Ishikawa (cell line): ENCODE measurements at regions not wholly inside any gene's neighbourhood (a gene's known extent, or its start where the extent isn't known, plus 50 kb on each side); places are given as distances from the start of the nearest gene placed in this dataset.
A peak's percentile ranks its signal among the peaks of the same experiment; 100 is the strongest.

ENCODE experiments used
- CEBPB ChIP-seq: IDR thresholded peaks from 2 replicates; pipeline ENCODE4 v1.6.1; 2012
- CREB1 ChIP-seq: IDR thresholded peaks from 2 replicates; pipeline ENCODE4 v1.6.1; 2012; ENCODE audit warnings: low read depth
- EGR1 ChIP-seq: IDR thresholded peaks from 2 replicates; pipeline ENCODE4 v1.6.1; 2012
- EP300 ChIP-seq: IDR thresholded peaks from 2 replicates; pipeline ENCODE4 v1.6.1; 2012; ENCODE audit warnings: borderline replicate concordance
- FOXM1 ChIP-seq: IDR thresholded peaks from 2 replicates; pipeline ENCODE4 v1.6.1; 2012; ENCODE audit warnings: low read depth, borderline replicate concordance
- NFIC ChIP-seq: IDR thresholded peaks from 2 replicates; pipeline ENCODE4 v1.6.1; 2012
- RAD21 ChIP-seq: IDR thresholded peaks from 2 replicates; pipeline ENCODE4 v1.6.1; 2012; ENCODE audit warnings: low read depth
- TAF1 ChIP-seq: IDR thresholded peaks from 2 replicates; pipeline ENCODE4 v1.6.1; 2012; ENCODE audit warnings: low read depth, mild to moderate bottlenecking
- TCF12 ChIP-seq: IDR thresholded peaks from 2 replicates; pipeline ENCODE4 v1.6.1; 2012; ENCODE audit warnings: low read depth
- TEAD4 ChIP-seq: IDR thresholded peaks from 2 replicates; pipeline ENCODE4 v1.6.1; 2012
- YY1 ChIP-seq: IDR thresholded peaks from 2 replicates; pipeline ENCODE4 v1.6.1; 2012; ENCODE audit warnings: low read depth
- ZBTB7A ChIP-seq: IDR thresholded peaks from 2 replicates; pipeline ENCODE4 v1.6.1; 2012; ENCODE audit warnings: low read depth
- TF ChIP-seq, protein P1 (sequence below): IDR thresholded peaks from 2 replicates; pipeline ENCODE4 v1.6.1; 2012
- TF ChIP-seq, protein P2 (sequence below): IDR thresholded peaks from 2 replicates; pipeline ENCODE4 v1.6.1; 2012; ENCODE audit warnings: low read depth, mild to moderate bottlenecking
- TF ChIP-seq, protein P3 (sequence below): IDR thresholded peaks from 2 replicates; pipeline ENCODE4 v1.6.1; 2012

DNA sequence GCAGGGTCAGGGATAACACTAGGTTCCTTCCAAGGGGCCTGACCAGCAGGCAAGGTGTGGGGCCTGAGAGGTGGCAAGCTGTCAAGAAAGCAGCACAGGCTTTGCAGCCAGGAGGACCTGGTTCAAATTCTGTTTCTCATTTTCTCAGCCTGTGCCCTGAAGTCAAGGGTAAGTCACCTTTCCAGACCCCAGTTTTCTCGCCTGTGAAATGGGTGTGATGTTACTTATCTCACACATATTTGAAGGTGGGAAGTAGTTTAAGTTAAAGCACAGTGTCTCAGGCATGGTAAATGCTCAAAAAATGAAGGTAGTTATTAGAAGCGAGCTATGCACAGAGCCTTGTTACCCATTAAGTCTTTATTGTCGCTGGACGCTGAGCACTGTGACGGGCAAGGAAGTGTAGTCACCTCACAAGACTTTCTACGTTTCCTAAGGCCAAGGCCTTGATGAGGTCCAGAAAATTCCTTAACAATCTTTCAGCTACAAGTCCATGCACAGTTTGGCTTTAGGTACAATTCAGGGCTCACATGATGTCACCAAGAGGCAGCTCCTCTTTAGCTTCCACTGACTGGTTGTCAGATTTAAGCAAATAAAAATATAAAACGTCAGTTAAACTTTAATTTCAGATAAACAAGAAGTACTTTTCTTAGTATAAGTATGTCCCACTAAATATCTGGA lies 522.6 kb upstream of the PROK2 start:
- TF ChIP-seq EP300 (no peak), ZBTB7A (no peak), CEBPB (no peak), YY1 (no peak), EGR1 (no peak), CREB1 (no peak), FOXM1 (no peak), NFIC (no peak), TEAD4 (no peak), RAD21 (no peak), TAF1 (no peak), TCF12 (no peak)
- TF ChIP-seq, protein P1, sequence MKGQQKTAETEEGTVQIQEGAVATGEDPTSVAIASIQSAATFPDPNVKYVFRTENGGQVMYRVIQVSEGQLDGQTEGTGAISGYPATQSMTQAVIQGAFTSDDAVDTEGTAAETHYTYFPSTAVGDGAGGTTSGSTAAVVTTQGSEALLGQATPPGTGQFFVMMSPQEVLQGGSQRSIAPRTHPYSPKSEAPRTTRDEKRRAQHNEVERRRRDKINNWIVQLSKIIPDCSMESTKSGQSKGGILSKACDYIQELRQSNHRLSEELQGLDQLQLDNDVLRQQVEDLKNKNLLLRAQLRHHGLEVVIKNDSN, result no peak
- TF ChIP-seq, protein P2, sequence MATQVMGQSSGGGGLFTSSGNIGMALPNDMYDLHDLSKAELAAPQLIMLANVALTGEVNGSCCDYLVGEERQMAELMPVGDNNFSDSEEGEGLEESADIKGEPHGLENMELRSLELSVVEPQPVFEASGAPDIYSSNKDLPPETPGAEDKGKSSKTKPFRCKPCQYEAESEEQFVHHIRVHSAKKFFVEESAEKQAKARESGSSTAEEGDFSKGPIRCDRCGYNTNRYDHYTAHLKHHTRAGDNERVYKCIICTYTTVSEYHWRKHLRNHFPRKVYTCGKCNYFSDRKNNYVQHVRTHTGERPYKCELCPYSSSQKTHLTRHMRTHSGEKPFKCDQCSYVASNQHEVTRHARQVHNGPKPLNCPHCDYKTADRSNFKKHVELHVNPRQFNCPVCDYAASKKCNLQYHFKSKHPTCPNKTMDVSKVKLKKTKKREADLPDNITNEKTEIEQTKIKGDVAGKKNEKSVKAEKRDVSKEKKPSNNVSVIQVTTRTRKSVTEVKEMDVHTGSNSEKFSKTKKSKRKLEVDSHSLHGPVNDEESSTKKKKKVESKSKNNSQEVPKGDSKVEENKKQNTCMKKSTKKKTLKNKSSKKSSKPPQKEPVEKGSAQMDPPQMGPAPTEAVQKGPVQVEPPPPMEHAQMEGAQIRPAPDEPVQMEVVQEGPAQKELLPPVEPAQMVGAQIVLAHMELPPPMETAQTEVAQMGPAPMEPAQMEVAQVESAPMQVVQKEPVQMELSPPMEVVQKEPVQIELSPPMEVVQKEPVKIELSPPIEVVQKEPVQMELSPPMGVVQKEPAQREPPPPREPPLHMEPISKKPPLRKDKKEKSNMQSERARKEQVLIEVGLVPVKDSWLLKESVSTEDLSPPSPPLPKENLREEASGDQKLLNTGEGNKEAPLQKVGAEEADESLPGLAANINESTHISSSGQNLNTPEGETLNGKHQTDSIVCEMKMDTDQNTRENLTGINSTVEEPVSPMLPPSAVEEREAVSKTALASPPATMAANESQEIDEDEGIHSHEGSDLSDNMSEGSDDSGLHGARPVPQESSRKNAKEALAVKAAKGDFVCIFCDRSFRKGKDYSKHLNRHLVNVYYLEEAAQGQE, result no peak
- TF ChIP-seq, protein P3, sequence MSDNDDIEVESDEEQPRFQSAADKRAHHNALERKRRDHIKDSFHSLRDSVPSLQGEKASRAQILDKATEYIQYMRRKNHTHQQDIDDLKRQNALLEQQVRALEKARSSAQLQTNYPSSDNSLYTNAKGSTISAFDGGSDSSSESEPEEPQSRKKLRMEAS, result no peak

GRCh38 chr3:72306800-72307341 lies 521.9 kb upstream of the PROK2 start:
- TF ChIP-seq RAD21 (no peak), TCF12 (peak; percentile 46; the same call in 1 of the 2 replicates)

DNA sequence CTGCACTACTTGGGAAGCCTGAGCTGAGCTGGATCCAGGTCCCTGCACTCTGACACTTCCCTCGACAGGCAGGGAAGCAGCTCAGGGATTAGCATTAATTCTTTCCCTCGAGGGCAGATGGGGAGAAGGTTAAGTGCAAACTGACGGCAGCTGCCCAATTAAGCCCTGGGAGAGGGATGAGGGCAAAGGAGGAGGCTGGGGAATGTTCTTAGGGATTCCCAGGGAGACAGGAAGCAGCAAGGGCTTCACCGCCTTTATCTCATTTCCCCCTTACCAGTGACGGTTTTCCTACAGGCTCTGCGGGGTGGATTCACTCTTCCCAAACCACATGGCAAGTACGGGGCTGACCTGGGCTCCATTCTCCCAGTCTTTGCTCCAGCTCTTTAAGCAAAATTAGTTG lies 519.0 kb upstream of the PROK2 start:
- TF ChIP-seq EP300 (no peak), CREB1 (no peak), TCF12 (no peak), YY1 (no peak), EGR1 (no peak), TAF1 (no peak), FOXM1 (no peak), CEBPB (no peak), RAD21 (no peak), ZBTB7A (no peak)
- TF ChIP-seq, protein P3, result no peak
- TF ChIP-seq, protein P1, result no peak
- TF ChIP-seq, protein P2, result no peak

- TF ChIP-seq FOXM1 (no peak), RAD21 (no peak)
- TF ChIP-seq, protein P1, result no peak
These were observed 516.8 kb upstream of the PROK2 start for GRCh38 chr3:72301779-72302178.

GRCh38 chr3:72300621-72301020 lies 515.7 kb upstream of the PROK2 start:
- TF ChIP-seq CEBPB (no peak), CREB1 (no peak), NFIC (no peak), TAF1 (no peak), YY1 (no peak), TCF12 (no peak), FOXM1 (no peak), RAD21 (no peak), EP300 (no peak), TEAD4 (no peak), ZBTB7A (no peak), EGR1 (no peak)
- TF ChIP-seq, protein P3, result no peak
- TF ChIP-seq, protein P2, result no peak
- TF ChIP-seq, protein P1, result no peak
